ENCODE measurements at regions not wholly inside any gene's neighbourhood (a gene's known extent, or its start where the extent isn't known, plus 50 kb on each side); places are given as distances from the start of the nearest gene placed in this dataset.
"Not testable (repeated sequence)": the region's sequence is repeated elsewhere in the genome, so short reads cannot be mapped to it uniquely, and the experiment has no call there.

DNA sequence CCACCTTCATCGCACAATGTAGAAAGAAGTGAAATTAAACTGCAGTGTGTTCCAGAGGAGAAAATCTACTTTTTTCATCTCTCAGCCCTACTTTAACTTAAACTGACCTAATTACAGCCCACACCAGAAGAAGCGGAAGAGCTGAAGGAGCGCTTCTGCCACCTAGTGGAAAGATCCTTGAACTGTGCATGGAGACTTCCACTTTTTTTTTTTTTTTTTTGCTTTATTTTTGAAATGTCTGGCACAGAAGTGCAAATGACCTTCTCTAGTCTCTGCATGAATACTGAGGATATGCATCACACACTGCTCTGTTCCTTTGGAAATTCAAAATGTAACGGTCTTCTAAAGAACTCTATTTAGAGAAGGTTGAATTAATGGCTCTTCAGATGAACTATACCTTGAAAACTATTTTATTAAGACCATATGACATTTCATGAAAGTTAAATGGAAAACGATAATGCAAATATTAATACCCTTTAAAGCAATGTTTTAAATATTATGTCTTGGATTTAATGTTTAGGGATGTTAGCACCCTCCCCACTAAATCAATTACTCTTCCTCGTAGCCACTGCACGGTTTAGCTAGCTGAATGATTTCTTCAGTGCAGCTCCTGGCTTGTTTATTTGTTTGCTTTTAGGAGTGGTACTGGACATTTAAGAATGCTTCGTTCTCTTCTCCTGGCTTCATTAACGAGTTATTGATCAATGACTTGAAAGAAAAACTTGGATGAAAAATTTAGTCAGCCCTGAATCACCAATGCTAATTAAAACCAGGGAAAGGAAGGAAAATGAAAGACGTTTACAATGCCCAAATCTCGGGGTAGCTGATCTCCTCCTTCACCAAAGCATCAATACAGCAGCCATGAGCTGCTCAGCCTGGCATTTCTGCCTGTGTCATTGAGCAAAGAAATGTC lies 569.6 kb upstream of the GJE1 start:
- DNase-seq, result peak; percentile 88

DNA sequence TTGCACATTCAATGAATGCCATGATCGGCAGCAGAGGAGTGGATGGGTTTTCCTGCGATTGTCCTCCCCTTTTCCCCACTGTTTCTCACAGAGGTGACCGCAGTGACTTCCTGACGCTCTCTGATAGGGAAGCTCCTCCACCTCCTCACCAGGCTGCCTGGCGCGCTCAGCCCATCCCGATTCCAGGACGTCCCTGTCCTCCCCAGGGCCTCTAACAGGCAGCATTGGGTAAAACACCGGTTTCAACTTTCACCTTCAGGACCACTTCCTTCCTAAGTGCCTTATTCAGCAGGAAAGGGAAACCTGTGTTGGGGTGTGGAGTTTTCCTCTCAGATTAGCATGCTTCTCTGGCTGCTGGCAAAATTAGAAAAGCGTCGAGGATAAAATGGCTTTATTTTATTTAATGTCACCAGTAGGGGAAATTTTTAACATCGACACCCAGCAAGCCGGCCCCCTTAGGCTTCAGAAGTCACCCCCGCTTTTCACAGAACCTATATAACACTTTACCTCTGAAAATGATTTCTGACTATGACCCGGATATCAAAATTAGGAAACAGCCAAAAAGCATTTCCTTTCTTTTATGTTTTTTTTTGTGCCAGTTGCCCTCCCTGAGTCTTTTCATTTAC lies 570.4 kb upstream of the GJE1 start:
- DNase-seq, result peak; percentile 28

- DNase-seq, result no peak
These were observed 571.6 kb upstream of the GJE1 start for GRCh38 chr6:141561154-141561553.

- DNase-seq, result no peak
These were observed 580.3 kb upstream of the GJE1 start for GRCh38 chr6:141552463-141552862.

DNA sequence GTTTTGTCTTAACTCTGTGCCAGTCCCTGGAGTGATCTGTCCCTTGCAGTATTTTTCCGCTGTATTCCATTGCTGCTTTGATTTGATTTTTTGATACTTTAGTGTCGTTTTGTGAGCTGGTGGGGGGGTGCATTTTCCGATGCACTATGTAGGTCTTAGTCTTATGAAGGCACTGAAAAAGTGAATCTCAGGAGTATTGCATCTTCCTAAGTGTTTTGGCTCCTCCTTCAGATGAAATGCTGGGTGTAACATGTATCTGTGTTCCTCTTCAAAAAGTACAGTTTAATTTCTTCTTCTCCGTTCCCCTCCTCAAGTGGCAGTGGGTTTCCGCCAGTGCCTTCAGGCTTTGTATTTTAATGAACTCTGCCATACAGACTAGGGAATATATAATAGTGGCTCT lies 580.7 kb upstream of the GJE1 start:
- no peak for DNase-seq

DNA sequence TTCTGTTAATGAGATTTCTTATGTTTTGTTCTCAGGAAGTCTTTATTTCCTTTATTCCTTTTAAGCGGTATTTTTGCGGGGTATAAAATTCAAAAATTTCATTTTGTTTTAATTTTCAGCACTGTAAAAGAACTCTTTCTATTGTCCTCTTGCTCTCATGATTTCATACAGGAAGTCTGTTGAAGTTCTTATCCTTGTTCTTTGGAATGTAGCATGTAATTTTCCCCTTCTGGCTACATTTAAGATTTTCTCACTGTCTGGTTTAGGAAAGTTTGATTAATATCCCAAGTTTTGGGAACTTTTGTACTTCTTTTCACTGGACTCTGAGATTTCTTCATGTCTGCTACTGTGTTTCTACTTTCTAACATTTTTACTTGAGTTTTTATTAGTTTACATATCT lies 581.4 kb upstream of the GJE1 start:
- DNase-seq, result no peak

DNA sequence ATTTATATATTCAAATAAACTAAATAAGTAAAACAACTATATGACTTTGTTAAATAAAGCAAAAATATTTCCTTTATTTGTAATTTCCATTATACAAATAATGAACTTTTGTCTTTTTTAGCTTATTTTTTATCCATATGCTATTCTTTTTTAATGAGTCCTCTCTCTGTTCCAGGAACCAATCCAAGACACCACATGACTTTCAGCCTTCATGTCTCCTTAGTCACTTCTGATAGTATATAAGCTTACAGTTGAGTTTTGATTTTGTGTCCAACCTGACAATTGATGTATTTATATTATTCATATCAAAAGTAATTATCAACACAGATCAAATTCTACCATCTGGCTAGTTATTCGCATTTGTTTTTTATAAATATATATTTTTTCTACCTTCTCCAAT lies 582.3 kb upstream of the GJE1 start:
- no peak for DNase-seq

GRCh38 chr6:141548966-141549365 lies 583.8 kb upstream of the GJE1 start:
- no peak for DNase-seq

DNA sequence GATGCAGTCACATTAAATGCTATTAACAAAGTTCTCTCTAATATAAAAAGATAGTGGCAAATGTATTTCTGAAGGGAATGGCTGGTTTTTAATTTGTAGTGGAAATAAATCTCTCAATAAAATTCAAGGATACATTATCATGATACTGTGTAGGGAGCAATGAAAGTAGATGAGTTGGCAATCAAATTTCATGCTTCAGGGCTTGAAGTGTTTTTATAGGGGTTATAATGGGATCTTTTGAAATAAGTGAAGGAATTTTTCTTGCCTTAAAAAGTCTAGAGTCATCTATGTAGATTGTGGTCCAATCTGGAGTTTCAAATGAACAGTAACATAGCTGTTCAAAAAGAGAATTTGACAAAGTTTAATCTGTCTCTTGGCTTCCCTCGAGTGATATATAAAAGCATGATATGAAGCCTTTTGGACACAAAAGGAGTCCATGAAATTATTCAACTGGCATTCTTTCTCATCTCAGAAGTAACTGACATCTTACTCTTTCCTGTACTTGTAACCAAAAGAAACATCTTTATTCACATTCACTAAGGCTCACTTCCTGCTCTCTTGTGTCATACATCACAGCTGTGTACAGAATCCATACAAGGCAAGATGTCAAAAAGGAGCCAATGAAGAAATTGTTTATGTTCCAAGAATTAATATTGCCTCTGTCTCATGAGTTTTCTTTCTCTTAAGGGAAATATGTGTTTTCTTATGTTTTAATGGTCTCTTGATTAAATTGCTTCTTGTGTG lies 591.0 kb upstream of the GJE1 start:
- no peak for DNase-seq

- no peak for DNase-seq
These were observed 592.5 kb upstream of the GJE1 start for GRCh38 chr6:141540207-141540606.

- DNase-seq, result no peak
These were observed 593.1 kb upstream of the GJE1 start for GRCh38 chr6:141539617-141540016.

GRCh38 chr6:141532211-141532610 lies 600.5 kb upstream of the GJE1 start:
- DNase-seq, result no peak

GRCh38 chr6:141531040-141531439 lies 601.7 kb upstream of the GJE1 start:
- DNase-seq, result no peak

- no peak for DNase-seq
These were observed 604.1 kb upstream of the GJE1 start for GRCh38 chr6:141528596-141528995.

DNA sequence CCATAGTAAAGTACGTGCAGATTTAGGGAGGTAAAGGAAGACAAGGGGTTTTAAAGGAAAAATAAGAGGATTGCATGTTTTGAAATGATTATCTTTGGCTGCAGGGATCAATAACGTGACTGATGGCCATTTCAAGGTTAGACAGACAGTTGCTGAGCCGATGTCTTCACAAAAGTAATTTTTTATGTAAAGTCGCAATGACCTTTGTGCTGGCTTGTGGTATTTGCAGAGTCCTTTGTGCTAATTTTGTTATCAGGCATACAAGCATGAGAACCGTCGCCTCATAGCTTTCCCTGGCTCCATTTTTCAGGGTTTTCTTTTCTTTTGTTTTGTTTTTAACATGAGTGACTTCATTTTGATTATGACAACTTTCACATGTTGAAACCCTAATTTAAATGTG lies 605.7 kb upstream of the GJE1 start:
- no peak for DNase-seq

GRCh38 chr6:141521440-141521839 lies 611.3 kb upstream of the GJE1 start:
- DNase-seq, result no peak

GRCh38 chr6:141513830-141514229 lies 618.9 kb upstream of the GJE1 start:
- no peak for DNase-seq

DNA sequence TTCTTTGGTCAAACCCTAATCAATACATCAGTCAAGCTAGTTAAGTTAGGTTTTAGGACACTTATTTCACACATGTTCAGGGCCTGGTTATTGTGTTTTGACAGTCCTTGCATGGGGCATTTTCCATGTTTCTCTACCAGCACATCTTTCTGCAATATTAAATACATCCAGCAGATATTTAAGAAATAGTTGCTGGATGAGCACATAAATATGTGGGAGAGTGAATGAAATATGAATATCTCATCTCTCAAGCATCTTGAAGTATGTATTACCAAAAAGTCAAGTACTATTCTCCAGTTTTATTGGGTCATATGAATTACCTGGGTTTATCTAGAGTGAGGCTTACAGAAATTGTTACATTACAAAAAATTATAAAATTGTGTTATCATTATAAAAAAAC lies 621.9 kb upstream of the GJE1 start:
- DNase-seq, result no peak

GRCh38 chr6:141506062-141506461 lies 626.7 kb upstream of the GJE1 start:
- DNase-seq, result not testable (repeated sequence)

DNA sequence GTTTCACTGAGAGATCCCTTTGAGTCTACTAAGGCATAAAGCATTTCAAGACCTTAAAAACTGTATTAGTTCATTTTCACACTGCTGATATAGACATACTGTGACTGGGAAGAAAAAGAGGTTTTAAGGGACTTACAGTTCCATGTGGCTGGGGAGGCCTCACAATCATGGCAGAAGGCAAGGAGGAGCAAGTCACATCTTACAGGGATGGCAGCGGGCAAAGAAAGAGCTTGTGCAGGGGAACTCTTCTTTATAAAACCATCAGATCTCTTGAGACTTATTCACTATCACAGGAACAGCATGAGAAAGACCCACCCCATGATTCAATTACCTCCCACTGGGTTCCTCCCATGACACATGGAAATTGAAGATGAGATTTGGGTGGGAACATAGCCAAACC lies 628.4 kb upstream of the GJE1 start:
- DNase-seq, result not testable (repeated sequence)

DNA sequence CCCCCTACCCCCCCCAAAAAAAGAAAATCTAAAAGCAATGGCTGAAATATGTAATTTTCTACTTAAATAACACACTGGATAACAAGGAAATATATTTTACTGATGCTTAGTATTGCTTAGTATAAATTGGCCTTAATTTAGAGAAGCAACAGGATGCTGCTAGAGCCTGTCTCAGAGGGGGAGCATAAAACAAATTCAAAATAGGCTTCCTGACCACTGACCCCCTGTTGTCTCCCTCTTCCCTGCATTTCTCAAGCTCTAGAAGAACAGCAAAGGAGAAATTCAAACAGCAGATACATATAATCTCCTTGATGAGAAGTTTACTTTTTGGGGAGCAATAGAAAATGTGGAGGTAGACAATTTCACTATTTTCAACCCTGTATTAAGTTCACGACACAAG lies 631.1 kb upstream of the GJE1 start:
- no peak for DNase-seq

- DNase-seq, result no peak
These were observed 633.7 kb upstream of the GJE1 start for GRCh38 chr6:141498977-141499376.

DNA sequence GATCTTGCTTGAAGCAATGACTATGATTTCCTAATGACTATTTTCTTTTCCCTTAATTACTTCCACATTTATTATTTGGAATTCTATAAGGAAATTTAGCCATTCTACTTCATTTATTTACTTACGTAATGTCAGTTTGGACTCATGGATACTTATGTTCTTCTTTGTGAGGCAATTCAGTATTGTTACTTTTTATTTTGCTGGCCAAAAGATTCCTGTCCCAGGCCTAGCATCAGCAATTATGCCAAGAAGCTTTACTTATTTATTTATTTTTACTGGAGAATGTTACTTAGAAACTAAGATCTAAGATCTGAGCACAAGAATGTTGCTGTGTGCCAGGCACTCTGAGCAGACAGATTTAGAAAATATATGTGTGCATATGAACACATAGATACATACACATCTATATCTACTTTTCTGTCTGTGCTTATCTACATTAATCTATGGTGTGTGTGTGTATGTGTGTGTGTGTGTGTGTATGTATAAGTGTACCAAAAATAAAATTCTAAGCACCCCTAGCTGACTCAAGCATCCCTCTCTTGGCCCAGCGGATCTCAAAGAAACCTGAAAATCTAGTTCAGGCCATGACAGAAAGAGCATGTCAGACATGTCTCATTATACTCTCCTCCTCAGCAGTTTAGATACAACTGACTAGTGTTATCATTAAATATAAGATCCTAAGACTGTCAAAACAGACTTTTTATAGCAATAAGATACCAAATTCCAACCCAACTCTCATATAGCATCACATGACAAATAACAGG lies 640.0 kb upstream of the GJE1 start:
- DNase-seq, result no peak

Measured in femur (tissue), 1 donor.